Heart left ventricle (tissue), 13 donors: ENCODE measurements at regions not wholly inside any gene's neighbourhood (a gene's known extent, or its start where the extent isn't known, plus 50 kb on each side); places are given as distances from the start of the nearest gene placed in this dataset.
"Not testable (repeated sequence)": the region's sequence is repeated elsewhere in the genome, so short reads cannot be mapped to it uniquely, and the experiment has no call there.

Source experiments
- POLR2A ChIP-seq, 2 donors: fragments of 450-650 bp; IDR thresholded peaks; one replicate each; pipeline ENCODE4 v1.6.1; 2017; ENCODE audit warnings: antibody characterized with exemption in 2 of 2, mild to moderate bottlenecking in 2 of 2, moderate library complexity in 2 of 2
- TF ChIP-seq, protein P1 (sequence below), 12 donors: fragments of 200-600 bp; sonication (generic) in 4 of 12; IDR thresholded peaks; one replicate each; pipeline versions ENCODE4 v1.5.0 to v1.8.0; 2018 to 2022; ENCODE audit warnings: antibody characterized with exemption in 12 of 12, mild to moderate bottlenecking in 5 of 12
- donor health status: ischemic (EF 13 %, LVEDD 7.1; RV severe dilation, severe dysfunction).
- donor health status: DM: no; HTN: yes; CAD: no.
- donor health status: DM: no; HTN: no; CAD: no.
- donor health status: ischemic (EF 25% LVEDD 6.9; RV normal size, moderate dysfunction).
- donor health status: ischemic (EF 25% LVEDD 5.7; RV mildly dilated, moderate dysfunction).
- donor health status: ischemic (EF 35%, LVEDD 5.7; RV mildly dilated, moderate dysfunction).
- donor health status: nonischemic (EF 11% LVEDD 7.7; RV severe dilation, severe dysfunction).
- donor health status: DM: yes; HTN: yes; CAD: no.
- donor health status: PGD.
- donor health status: ischemic (EF 29% LVEDD 5.4; RV normal size, mild dysfunction).
- donor health status: nonischemic (EF 23%, LVEDD 6.1; RV moderate dilation, normal function).

DNA sequence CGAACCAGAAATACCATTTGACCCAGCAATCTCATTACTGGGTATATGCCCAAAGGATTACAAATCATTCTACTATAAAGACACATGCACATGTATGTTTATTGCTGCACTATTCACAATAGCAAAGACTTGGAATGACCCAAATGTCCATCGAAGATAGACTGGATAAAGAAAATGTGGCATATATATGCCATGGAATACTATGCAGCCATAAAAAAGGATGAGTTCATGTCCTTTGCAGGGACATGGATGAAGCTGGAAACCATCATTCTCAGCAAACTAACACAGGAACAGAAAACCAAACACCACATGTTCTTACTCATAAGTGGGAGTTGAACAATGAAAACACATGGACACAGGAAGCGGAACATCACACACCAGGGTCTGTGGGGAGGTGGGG lies 124.5 kb downstream of the CHIC2 start:
- TF ChIP-seq, protein P1, sequence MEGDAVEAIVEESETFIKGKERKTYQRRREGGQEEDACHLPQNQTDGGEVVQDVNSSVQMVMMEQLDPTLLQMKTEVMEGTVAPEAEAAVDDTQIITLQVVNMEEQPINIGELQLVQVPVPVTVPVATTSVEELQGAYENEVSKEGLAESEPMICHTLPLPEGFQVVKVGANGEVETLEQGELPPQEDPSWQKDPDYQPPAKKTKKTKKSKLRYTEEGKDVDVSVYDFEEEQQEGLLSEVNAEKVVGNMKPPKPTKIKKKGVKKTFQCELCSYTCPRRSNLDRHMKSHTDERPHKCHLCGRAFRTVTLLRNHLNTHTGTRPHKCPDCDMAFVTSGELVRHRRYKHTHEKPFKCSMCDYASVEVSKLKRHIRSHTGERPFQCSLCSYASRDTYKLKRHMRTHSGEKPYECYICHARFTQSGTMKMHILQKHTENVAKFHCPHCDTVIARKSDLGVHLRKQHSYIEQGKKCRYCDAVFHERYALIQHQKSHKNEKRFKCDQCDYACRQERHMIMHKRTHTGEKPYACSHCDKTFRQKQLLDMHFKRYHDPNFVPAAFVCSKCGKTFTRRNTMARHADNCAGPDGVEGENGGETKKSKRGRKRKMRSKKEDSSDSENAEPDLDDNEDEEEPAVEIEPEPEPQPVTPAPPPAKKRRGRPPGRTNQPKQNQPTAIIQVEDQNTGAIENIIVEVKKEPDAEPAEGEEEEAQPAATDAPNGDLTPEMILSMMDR (IDR thresholded peaks at IDR 0.05): not testable (repeated sequence)
- not testable (repeated sequence) for TF ChIP-seq POLR2A (IDR thresholded peaks at IDR 0.05)
